HG02884 (cell line): ENCODE measurements at regions not wholly inside any gene's neighbourhood (a gene's known extent, or its start where the extent isn't known, plus 50 kb on each side); places are given as distances from the start of the nearest gene placed in this dataset.
"Not testable (repeated sequence)": the region's sequence is repeated elsewhere in the genome, so short reads cannot be mapped to it uniquely, and the experiment has no call there.

ENCODE experiments used
- ATAC-seq: cut with Tn5 transposase; IDR thresholded peaks from one replicate; pipeline ENCODE4 v1.9.1; 2021; ENCODE audit warnings: mild to moderate bottlenecking, moderate library complexity; ENCODE audit not compliant: unreplicated experiment

DNA sequence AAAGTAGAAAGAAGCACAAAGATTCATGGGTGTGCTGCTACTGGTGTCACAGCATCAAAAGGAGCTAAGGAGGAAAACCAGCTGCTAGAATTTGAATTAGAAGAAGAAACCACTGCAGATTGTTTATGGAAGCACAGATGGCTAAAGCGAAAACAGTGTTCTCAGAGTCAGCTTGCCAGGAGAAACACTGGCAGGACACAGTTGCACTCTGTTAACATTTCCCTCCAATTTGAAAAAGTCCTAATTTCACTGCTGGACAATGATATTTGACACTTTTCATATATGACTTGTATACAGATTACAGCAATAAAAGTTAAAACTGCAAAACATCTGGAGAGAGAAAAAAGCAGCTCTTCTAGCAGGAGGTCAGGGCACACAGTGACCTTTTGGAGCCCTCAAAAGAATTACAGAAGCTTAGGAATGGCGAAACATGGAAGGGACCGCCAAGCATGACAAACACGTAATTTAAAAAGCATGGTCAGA lies 314.5 kb downstream of the COL12A1 start:
- ATAC-seq: no peak

DNA sequence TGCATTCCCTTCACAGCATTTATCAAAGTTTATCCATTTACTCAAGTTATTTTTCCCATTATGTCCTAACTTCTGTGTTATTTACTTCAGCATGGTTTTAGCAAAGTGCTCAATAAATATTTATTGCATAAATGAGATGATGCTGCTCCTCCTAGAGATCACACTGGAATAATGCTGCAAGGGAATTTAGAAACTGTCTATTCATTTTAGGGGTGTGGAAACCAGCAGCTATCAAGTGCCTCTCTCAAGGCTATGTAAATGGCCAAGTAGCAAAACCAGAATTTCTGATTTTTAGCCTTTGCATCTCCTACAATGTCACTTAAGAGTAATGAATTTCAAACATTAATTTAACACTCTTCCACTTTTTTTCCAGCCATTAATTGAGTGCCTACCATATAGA lies 316.2 kb downstream of the COL12A1 start:
- no peak for ATAC-seq

DNA sequence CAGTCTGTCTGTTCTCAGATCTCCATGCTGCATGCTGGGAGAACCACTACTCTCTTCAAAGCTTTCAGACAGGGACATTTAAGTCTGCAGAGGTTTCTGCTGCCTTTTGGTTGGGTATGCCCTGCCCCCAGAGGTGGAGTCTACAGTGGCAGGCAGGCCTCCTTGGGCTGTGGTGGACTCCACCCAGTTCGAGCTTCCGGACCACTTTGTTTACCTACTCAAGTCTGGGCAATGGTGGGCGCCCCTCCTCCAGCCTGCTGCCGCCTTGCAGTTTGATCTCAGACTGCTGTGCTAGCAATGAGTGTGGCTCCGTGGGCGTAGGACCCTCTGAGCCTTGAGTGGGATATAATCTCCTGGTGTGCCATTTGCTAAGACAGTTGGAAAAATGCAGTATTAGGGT lies 317.1 kb downstream of the COL12A1 start:
- not testable (repeated sequence) for ATAC-seq

DNA sequence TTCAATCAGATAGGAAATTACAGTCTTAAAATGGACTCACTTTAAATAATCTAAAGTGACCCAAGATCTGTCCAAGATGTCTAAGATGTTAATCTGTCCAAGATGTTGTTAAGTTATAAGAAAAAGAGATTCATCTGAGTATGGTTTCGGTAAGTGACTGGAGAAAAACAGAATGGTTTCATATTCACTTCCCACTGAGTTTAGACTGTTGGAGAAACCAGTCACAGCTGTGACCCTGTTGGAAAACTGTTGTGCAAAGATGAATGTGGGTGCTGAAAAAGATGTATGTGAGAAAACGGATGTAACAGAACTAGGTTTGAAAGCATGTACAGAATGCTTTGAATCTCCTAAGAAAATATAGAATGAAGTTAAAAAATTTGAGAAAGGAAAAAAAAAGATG lies 325.9 kb downstream of the COL12A1 start:
- ATAC-seq: no peak

DNA sequence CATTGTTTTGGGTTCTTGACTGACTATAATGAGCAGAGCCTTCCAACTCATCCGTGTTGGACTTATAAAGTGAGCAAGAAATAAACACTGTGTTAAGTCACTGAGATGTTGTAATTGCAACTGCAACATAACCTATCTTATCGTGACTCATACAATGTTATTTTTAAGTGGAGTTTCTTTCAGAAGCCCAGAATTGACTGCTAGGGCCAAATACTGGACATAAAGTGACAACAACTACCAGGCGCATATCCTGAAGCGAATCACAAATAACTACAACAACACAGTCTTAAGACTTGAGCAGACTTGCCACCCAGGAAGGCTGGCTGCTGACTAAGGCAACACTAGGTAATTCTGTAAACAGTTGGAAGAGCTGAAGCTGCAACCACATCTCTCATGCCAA lies 326.6 kb downstream of the COL12A1 start:
- no peak for ATAC-seq

DNA sequence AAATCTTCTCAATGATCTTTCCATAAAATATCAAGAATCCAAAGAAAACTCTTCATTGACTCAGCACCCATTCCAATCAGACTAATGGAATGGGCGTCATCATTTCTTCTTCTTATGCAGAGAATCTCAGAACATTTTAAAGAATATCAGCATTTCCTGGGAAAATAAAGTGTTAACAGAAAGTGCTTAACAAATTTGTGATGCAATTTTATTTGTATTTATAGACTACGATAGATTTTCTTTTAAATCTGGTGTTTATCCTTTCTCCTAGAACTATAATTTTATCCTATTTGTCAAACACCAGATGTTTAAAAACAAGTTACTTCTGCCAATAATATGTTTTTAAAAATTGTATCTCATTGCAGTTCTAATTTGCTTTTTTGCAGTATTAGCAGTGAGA lies 330.7 kb downstream of the COL12A1 start:
- ATAC-seq: no peak

DNA sequence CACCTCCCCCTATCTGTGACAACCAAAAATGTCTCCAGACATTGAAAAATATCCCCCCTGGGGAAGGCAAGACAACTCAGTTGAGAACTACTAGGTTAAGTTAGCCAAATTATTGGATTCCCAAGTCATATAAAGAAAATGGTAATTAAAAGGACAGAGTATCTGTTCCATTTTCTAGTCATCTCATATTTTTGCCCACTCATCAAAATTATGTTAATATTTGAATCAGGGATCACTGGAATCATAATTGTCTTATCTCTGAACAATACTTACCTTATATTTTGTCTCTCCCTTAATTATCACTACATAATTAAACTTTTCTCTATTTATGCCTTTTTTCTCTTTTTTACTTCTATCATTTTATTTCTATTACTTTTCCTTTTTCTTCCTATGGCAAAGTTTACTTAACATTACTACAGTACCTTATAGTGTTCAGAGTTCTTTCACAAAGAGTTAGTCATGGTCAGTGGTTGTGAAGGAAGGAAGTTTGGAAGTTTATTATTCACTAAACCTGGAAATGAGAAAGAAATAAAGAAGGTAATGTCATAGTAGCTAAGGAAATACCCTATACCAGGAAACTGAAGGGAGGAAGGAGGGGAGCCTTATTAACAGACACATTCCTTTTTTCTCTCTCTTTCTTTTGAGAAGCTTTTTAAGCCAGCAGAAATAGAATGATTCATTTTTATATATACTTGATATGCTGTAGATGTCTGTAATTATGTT lies 332.9 kb downstream of the COL12A1 start:
- ATAC-seq: no peak

DNA sequence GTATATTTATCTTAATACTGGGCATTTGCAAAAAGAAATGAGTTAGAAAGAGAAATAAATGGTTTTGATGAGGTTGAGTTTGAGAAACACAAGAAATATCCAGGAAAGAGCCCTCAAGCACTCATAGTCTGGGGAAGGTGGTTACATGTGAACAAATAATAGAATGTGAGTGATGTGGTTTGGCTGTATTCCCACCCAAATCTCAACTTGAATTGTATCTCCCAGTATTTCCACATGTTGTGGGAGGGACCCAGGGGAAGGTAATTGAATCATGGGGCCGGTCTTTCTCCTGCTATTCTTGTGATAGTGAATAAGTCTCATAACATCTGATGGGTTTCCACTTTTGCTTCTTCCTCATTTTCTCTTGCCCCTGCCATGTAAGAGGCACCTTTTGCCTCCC lies 334.1 kb downstream of the COL12A1 start:
- no peak for ATAC-seq

DNA sequence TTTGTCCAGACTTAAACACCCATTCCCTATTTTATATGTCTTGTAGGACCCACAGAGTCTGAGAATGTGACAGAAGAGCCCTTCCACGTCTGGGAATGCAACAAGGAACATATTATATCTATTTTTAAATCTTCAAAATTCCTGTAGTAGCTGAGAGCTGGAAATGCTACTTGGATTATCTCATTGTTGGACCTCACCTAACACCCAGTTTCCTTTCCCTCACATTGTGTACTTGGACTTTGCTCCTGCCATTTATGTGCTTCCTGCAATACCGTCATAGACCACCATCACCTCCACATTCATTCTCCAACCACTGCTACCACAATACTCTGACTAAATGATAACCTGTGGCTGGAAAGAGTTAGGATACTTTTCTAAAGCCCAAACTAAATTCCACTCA lies 335.4 kb downstream of the COL12A1 start:
- ATAC-seq: no peak

DNA sequence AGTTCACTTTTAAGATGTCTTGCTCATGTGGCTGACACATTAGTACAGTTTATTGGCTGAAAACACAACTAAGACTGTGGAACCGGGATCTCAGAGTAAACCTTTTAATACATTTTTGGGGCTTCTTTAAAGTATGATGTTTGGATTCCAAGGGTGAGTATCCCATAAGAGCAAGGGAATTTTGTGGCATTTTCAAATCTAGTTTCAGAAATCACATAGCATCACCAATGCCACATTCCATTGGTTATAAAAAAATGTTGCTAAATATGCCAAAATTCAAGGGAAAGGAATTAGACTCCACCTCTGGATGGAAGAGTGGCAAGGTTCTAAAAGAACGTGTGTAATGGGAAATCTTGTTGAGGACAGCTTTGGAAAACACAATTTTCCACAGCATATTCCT lies 338.6 kb downstream of the COL12A1 start:
- ATAC-seq: no peak

DNA sequence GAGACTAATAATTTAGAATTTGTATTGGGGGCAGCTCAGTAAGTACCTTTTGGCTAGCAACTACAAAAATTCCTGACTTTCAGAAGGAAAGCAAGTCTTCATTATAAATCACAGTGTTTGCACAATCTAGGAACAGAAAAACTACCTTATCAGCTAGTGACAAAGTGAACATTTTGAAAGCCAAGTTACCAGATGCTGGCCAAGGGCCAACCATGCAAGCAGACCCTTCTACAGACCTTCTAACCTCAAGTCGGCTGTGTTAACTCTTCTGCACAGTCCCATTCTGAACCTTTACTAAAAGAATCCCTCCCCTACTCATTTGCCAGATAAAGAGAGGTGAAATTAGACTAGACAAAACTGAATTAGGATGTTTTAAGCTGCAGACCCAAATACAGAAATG lies 341.9 kb downstream of the COL12A1 start:
- ATAC-seq: no peak

DNA sequence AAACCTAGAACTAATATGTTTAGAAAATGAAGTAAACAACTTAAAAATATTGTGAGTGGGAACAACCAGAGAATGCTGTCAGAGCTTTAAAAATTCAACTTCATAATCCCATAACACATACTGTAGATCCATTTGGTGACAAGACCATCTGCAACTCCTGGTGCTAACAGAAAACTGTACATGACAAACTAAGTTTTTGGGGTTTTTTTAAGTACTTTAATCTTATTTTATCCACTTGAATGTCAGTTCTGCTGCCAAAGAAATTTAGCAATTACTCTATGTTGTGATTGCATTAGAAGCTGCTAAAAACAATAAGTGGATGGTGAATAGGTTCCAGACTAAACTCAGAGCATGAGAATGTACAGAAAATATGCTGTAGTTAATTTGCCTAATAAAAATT lies 345.4 kb downstream of the COL12A1 start:
- no peak for ATAC-seq

DNA sequence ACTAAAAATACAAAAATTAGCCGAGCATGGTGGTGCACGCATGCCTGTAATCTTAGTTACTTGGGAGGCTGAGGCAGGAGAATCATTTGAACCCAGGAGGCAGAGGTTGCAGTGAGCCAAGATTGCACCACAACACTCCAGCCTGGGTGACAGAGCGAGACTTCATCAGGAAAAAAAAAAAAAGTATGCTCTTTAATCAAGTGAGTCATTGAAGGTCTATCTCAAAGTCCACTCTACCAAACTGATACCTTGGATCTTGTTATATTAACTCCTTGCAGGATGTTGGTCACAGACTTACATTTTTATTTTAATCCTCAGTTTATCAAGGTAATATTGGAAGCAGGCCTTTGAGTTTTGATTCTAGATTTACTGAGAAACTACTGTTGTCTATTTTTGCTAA lies 348.7 kb downstream of the COL12A1 start:
- no peak for ATAC-seq

DNA sequence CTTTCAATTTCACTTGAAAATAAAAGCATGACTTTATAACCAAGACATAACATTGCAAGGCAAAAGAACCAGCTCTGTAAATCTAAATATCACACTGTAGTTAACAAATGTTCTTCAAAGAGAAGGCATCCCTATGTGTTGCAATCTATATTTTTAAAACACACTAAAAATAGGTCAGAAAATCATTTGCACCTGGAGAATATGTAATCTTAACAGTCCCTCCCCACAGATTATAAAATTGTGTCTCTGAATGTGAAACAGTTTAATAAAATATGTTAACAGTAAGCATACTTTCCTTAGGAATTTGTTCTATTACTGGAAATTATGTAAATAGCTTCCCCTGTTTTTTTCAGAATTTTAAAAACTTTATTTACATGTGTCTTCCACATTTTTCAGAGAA lies 351.9 kb downstream of the COL12A1 start:
- no peak for ATAC-seq

DNA sequence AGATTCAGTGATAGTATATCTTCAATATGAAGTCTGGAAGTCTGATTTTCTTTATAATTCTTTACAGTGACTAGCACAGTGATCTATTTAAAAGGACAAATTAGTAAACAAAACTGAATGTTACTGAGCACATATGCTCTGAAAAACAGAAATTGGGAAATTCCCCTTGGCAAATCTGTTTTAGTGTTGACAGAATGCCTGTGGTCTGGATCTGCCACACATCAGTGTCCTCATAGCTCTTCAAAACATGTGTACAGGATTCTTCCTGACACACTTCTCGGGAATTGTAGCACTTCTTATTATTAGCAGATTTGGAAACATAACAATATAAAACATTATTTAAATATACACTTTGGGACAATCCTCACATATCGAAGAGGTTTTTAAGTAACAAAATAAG lies 354.3 kb downstream of the COL12A1 start:
- ATAC-seq: no peak

DNA sequence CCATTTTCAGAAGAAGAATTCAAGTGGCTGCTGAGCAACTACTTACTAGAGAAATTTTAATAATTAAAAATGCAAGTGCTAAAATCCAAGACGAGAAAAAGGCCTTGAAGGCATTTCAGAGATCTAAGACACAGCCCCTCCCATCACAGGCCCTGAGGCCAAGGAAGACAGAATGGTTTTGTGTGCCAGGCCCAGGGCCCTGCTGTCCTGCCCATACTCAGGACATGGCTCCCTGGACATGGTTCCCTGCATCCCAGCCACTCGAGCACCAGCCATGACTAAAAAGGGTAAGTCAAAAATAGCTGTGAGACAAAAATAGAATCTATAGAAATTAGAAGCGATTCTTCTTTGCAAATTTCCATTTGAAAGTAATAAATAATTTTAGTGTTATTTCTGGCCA lies 364.9 kb downstream of the COL12A1 start:
- no peak for ATAC-seq

DNA sequence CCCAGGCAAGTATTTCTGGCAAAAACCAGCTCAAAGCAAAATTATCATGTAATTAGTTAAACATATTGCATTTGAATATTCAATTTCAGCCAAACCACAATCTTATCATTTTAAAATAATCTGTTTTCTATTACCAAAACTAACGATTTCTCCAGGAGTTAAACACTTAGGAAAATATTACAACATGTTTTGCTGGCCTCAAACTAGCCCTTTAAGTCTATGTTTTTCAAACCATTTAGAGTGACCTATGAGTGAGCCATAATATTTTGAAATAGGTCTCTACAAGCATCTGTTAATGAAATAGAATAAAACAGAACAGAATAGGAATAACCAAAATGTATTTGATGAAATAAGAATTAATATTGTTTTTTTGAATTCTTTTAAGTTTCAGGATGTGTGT lies 370.9 kb downstream of the COL12A1 start:
- no peak for ATAC-seq

DNA sequence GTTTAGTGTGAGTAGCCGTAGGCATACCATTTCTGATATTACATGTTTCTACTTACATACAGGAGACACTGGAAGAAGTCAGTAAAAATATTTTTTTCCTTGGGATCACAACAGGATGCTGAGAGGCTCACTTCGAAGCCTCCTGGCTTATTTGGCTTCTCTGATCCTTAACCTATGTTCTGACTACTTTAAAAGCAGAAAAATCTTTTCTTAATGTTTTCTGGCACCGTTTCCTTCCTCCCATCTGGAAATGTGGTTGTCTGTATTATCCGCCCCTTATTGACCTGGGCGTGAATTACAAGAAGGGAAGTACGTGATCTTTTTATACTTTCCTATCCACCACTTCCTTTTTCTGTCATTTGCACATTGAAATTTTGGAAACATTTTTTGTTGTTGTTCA lies 379.6 kb downstream of the COL12A1 start:
- ATAC-seq: no peak

DNA sequence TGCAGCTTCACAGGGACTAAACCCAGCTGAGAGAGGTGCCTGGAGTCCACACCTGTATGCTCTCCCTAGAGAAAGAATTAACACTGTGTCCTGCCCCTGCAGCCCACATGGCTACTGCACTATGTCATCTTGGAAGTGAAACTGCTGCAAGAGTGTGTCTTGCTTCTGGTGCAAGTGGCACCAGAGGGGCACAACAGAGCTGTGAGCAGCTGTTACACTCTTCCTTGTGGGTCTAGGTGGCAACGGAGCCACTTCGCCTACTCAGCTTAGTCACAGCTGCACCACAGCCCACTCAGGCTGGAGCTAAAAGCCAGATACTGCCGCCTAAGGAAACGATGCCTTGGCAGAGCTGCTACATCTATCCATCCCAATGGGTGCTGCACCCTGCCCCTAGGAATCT lies 391.4 kb downstream of the COL12A1 start:
- ATAC-seq: no peak

DNA sequence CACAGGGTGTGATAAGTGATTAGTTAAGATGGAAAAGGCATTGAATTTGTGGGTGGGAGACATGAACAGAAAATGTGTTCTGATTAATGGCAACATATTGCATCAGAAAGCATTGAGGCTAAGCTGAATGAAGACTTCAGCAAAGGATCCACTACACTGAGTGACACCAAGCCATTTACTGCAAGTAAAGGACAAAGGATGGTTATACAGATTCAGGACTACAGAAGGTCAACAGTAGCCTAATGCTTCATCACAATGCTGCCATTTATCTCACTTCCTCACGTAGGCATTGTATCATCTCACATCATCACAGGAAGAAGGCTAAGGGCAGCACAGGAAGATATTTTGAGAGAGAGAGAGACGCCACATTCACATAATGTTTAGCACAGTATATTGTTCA lies 398.2 kb downstream of the COL12A1 start:
- ATAC-seq: no peak

DNA sequence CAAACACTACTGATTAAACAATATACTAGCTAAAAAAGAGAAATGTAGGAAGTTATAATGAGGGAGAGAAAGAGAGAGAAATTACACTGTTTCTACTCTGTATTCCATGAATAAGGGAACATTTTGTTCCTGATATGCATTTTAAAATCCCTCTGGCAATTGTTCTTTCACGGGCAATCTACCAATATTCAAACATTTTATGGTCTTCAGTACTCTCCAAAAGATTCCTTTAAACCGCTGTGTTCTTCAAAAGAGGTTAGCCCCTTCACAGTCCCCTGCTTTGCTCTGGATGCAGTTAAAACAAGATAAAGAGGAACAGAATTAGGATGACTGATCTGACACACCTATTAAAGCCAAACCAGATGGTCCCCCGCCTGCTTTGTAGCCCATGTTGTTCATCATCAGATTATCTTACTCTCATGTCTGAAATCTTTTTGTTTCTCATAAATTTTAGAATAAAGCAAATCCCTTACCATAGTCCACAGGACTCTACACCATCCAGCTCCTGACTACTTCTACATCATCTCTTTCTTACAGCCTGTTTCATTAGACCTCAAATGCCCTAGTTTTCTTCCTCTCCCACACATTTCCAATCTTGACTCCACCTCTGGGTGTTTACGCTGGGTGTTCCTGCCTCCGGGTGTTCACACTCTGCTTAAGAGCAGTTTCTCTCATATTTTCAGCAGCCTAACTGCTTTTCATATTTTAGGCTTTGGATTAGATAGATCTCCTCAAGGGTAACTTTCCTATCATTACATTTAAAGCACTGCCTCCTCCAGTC lies 399.7 kb downstream of the COL12A1 start:
- no peak for ATAC-seq

DNA sequence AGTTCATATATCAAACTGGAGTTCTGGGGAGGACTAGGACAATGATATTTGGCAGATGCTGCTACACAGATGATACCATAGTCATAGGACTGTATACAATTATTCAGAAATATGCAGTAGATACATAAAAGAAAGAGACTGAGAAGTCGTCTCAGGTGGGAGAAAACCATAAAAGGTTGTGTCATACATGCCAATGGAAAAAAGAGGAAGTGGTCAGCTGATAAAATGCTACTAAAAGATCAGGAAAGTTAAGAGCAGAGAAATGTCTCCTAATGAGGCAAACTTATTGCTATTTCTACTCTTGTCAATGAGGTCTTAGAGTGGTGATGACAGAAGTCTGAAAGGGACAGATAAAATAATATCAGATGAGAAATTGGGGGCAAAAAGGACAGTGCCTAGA lies 407.6 kb downstream of the COL12A1 start:
- ATAC-seq: no peak

DNA sequence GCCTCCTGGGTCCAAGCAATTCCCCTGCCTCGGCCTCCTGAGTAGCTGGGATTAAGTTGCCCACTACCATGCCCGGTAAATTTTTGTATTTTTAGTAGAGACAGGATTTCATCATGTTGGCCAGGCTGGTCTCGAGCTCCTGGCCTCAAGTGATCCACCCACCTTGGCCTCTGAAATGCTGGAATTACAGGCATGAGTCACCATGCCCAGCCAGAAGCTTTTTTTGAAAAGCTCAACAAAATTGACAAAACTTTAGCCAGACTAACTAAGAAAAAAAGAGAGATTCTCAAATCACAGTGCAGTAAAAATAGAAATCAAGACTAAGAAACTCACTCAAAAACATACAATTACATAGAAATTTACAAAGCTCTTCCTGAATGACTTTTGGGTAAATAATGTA lies 420.6 kb downstream of the COL12A1 start:
- no peak for ATAC-seq
